CD14-positive monocyte (primary cell): ENCODE measurements at regions not wholly inside any gene's neighbourhood (a gene's known extent, or its start where the extent isn't known, plus 50 kb on each side); places are given as distances from the start of the nearest gene placed in this dataset.

Experiments
- DNase-seq, 3 donors: peaks; one replicate each; pipeline ENCODE4 v3.0.0-alpha.2; 2011 to 2022
- H2AFZ ChIP-seq: 2 replicates; pipeline ENCODE4 v1.6.0; 2012; ENCODE audit warnings: mild to moderate bottlenecking, low read depth, low read length, inconsistent platforms; ENCODE audit not compliant: insufficient read depth, poor library complexity, severe bottlenecking
- H3K27ac ChIP-seq, 2 donors: 1 replicate in 1 of 2; 2 replicates in 1 of 2; pipeline ENCODE4 v1.5.1; 2012 to 2013; ENCODE audit warnings: low read length in 2 of 2, control low read depth in 1 of 2, inconsistent platforms in 1 of 2, low read depth in 1 of 2, mild to moderate bottlenecking in 1 of 2
- H3K27me3 ChIP-seq, 2 donors: one replicate each; pipeline versions ENCODE4 v1.6.0 to v1.6.1; 2011 to 2013; ENCODE audit warnings: low read length in 2 of 2; ENCODE audit not compliant: control insufficient read depth in 2 of 2, insufficient read depth in 2 of 2
- H3K36me3 ChIP-seq, 2 donors: replicated peaks in 1 of 2; 1 replicate in 1 of 2; 2 replicates in 1 of 2; pipeline versions ENCODE4 v1.5.1 to v1.6.1; 2012 to 2013; ENCODE audit warnings: low read length in 2 of 2, control low read depth in 1 of 2, inconsistent platforms in 1 of 2, mild to moderate bottlenecking in 1 of 2; ENCODE audit not compliant: insufficient read depth in 2 of 2, control insufficient read depth in 1 of 2
- H3K4me1 ChIP-seq, 2 donors: 1 replicate in 1 of 2; 2 replicates in 1 of 2; pipeline versions ENCODE4 v1.5.1 to v1.6.1; 2012 to 2013; ENCODE audit warnings: low read length in 2 of 2, control low read depth in 1 of 2, inconsistent platforms in 1 of 2, mild to moderate bottlenecking in 1 of 2, moderate library complexity in 1 of 2; ENCODE audit not compliant: insufficient read depth in 2 of 2, control insufficient read depth in 1 of 2
- H3K4me2 ChIP-seq: replicated peaks from 2 replicates; pipeline ENCODE3; 2012; ENCODE audit warnings: low read length, moderate library complexity, mild to moderate bottlenecking; ENCODE audit not compliant: poor library complexity, severe bottlenecking; ENCODE audit errors: extremely low read depth
- H3K4me3 ChIP-seq, 3 experiments: fragments of 200-600 bp in 1 of 3; sonication (generic) in 1 of 3; replicated peaks in 1 of 3; 1 replicate in 2 of 3; 2 replicates in 1 of 3; pipeline ENCODE4 v1.5.1; 2011 to 2013; ENCODE audit warnings: low read length in 3 of 3, mild to moderate bottlenecking in 3 of 3, control low read depth in 2 of 3, low read depth in 2 of 3, inconsistent platforms in 1 of 3, moderate library complexity in 1 of 3
- H3K79me2 ChIP-seq: 2 replicates; pipeline ENCODE4 v1.6.0; 2012; ENCODE audit warnings: mild to moderate bottlenecking, control low read depth, inconsistent platforms, low read length, moderate library complexity; ENCODE audit not compliant: insufficient read depth
- H3K9ac ChIP-seq: 2 replicates; pipeline ENCODE4 v1.6.0; 2017; ENCODE audit warnings: low read length, mild to moderate bottlenecking; ENCODE audit not compliant: insufficient read depth, poor library complexity, severe bottlenecking
- H3K9me3 ChIP-seq, 2 donors: replicated peaks in 1 of 2; 1 replicate in 1 of 2; 2 replicates in 1 of 2; pipeline versions ENCODE4 v1.5.1 to v1.6.1; 2012 to 2013; ENCODE audit warnings: low read length in 2 of 2, control low read depth in 1 of 2; ENCODE audit not compliant: control insufficient read depth in 1 of 2, insufficient read depth in 1 of 2
- H4K20me1 ChIP-seq: 2 replicates; pipeline ENCODE4 v1.6.0; 2012; ENCODE audit warnings: mild to moderate bottlenecking, low read length, control low read depth, moderate library complexity; ENCODE audit not compliant: insufficient read depth
- H3K27ac Mint-ChIP-seq, 7 donors: one replicate each; pipeline ENCODE4 v1.8.0; 2020; ENCODE audit warnings: mild to moderate bottlenecking in 7 of 7, mixed read lengths in 7 of 7, moderate library complexity in 6 of 7, inconsistent platforms in 2 of 7
- H3K27me3 Mint-ChIP-seq, 3 donors: one replicate each; pipeline ENCODE4 v1.8.0; 2021 to 2022; ENCODE audit warnings: low read depth in 3 of 3, mild to moderate bottlenecking in 3 of 3, mixed read lengths in 3 of 3, moderate library complexity in 3 of 3, inconsistent platforms in 1 of 3
- H3K36me3 Mint-ChIP-seq, 2 donors: one replicate each; pipeline ENCODE4 v1.8.0; 2020; ENCODE audit warnings: mixed read lengths in 2 of 2, inconsistent platforms in 1 of 2, mild to moderate bottlenecking in 1 of 2
- H3K4me1 Mint-ChIP-seq: one replicate; pipeline ENCODE4 v1.8.0; 2020; ENCODE audit warnings: mild to moderate bottlenecking, mixed read lengths
- H3K4me3 Mint-ChIP-seq, 2 donors: one replicate each; pipeline ENCODE4 v1.8.0; 2020; ENCODE audit warnings: mild to moderate bottlenecking in 2 of 2, mixed read lengths in 2 of 2, moderate library complexity in 1 of 2
- H3K9me3 Mint-ChIP-seq, 7 donors: one replicate each; pipeline ENCODE4 v1.8.0; 2020 to 2022; ENCODE audit warnings: mixed read lengths in 7 of 7, mild to moderate bottlenecking in 6 of 7, moderate library complexity in 6 of 7, inconsistent platforms in 2 of 7
- WGBS: methylation state at CpG from one replicate; pipeline ENCODE4 v1.1.5; 2013; ENCODE audit warnings: missing lambda C conversion rate; ENCODE audit not compliant: insufficient coverage; 5-methylcytosine and 5-hydroxymethylcytosine counted together
- intact Hi-C, 2 donors: fragments of 100-400 bp; cut with micrococcal nuclease; formaldehyde crosslinking; loops; one replicate each; pipeline versions ENCODE4 v1.15.0 to v1.15.1; 2023
- TF ChIP-seq, protein P1 (sequence below): fragments of 200-600 bp; IDR thresholded peaks from one replicate; pipeline ENCODE4 v1.8.0; 2022; ENCODE audit warnings: antibody characterized with exemption, mild to moderate bottlenecking

GRCh38 chr2:12813166-12813565 is 96.4 kb downstream of the TRIB2 start:
- Histone ChIP-seq H3K36me3 (no peaks in the 10 kb centered on the region), H2AFZ (no peak overlapping the region), H3K79me2 (no peaks in the 10 kb centered on the region), H3K4me2 (no peak overlapping the region), H3K4me1 (no peaks in the 10 kb centered on the region), H3K9me3 (no peaks in the 10 kb centered on the region), H3K27me3 (no peaks in the 10 kb centered on the region), H3K4me3 (no peak overlapping the region), H3K9ac (no peak overlapping the region), H3K27ac (no peak overlapping the region), H4K20me1 (no peaks in the 10 kb centered on the region)
- TF ChIP-seq, protein P1, sequence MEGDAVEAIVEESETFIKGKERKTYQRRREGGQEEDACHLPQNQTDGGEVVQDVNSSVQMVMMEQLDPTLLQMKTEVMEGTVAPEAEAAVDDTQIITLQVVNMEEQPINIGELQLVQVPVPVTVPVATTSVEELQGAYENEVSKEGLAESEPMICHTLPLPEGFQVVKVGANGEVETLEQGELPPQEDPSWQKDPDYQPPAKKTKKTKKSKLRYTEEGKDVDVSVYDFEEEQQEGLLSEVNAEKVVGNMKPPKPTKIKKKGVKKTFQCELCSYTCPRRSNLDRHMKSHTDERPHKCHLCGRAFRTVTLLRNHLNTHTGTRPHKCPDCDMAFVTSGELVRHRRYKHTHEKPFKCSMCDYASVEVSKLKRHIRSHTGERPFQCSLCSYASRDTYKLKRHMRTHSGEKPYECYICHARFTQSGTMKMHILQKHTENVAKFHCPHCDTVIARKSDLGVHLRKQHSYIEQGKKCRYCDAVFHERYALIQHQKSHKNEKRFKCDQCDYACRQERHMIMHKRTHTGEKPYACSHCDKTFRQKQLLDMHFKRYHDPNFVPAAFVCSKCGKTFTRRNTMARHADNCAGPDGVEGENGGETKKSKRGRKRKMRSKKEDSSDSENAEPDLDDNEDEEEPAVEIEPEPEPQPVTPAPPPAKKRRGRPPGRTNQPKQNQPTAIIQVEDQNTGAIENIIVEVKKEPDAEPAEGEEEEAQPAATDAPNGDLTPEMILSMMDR: no peak
- H3K4me1 Mint-ChIP-seq: peaks cover 7% of the 10 kb centered on the region
- intact Hi-C loops: no loop called here
- H3K4me3 Mint-ChIP-seq: no peak overlapping the region
- H3K9me3 Mint-ChIP-seq: peaks cover 0 to 3% (median 0%) of the 10 kb centered on the region in 7 donors
- no peak overlapping the region for H3K27ac Mint-ChIP-seq
- H3K36me3 Mint-ChIP-seq: no peaks in the 10 kb centered on the region
- H3K27me3 Mint-ChIP-seq: no peaks in the 10 kb centered on the region
- DNase-seq: no peak

- no peak overlapping the region for H3K4me2 ChIP-seq
- no peaks in the 10 kb centered on the region for H3K9me3 ChIP-seq
- H3K27me3 ChIP-seq: no peaks in the 10 kb centered on the region
- H3K4me1 ChIP-seq: peaks cover 12 to 13% of the 10 kb centered on the region in 2 donors
- no peak overlapping the region for H3K9ac ChIP-seq
- H2AFZ ChIP-seq: no peak overlapping the region
- Mint-ChIP-seq H3K4me1 (peaks cover 12% of the 10 kb centered on the region), H3K9me3 (peaks cover 0 to 3% (median 0%) of the 10 kb centered on the region in 7 donors), H3K4me3 (no peak overlapping the region), H3K36me3 (no peaks in the 10 kb centered on the region), H3K27ac (no peak overlapping the region), H3K27me3 (peaks cover 0 to 2% (median 1%) of the 10 kb centered on the region in 3 donors)
- no peaks in the 10 kb centered on the region for H3K79me2 ChIP-seq
- H3K27ac ChIP-seq: no peak overlapping the region
- no peaks in the 10 kb centered on the region for H4K20me1 ChIP-seq
- H3K4me3 ChIP-seq: no peak overlapping the region
- H3K36me3 ChIP-seq: no peaks in the 10 kb centered on the region
- DNase-seq: no peak
- TF ChIP-seq, protein P1: no peak
- intact Hi-C loops: no loop called here
- WGBS: 83% methylated on average over 1 of the region's 4 CpGs
Measured at GRCh38 chr2:12816379-12817306, 99.9 kb downstream of the TRIB2 start.
